Uterus (tissue), 2 donors: ENCODE measurements at regions not wholly inside any gene's neighbourhood (a gene's known extent, or its start where the extent isn't known, plus 50 kb on each side); places are given as distances from the start of the nearest gene placed in this dataset.

Experiments used
- CTCF ChIP-seq, 4 experiments: fragments of 200-600 bp in 2 of 4; fragments of 450-650 bp in 2 of 4; sonication (generic) in 2 of 4; IDR thresholded peaks; one replicate each; pipeline ENCODE4 v1.5.1; 2016 to 2019; ENCODE audit warnings: antibody characterized with exemption in 4 of 4, mild to moderate bottlenecking in 2 of 4, moderate library complexity in 1 of 4
- POLR2A ChIP-seq, 2 donors: fragments of 450-650 bp; IDR thresholded peaks; one replicate each; pipeline ENCODE4 v1.6.1; 2016; ENCODE audit warnings: antibody characterized with exemption in 2 of 2, mild to moderate bottlenecking in 1 of 2, moderate library complexity in 1 of 2

- TF ChIP-seq CTCF (IDR thresholded peaks at IDR 0.05): no peak
- TF ChIP-seq POLR2A (IDR thresholded peaks at IDR 0.05): no peak
Measured at GRCh38 chr5:105708442-105708841, 1962.3 kb downstream of the EFNA5 start.
